H1 (cell line): ENCODE measurements at regions not wholly inside any gene's neighbourhood (a gene's known extent, or its start where the extent isn't known, plus 50 kb on each side); places are given as distances from the start of the nearest gene placed in this dataset.

Experiments
- ATF2 ChIP-seq: IDR thresholded peaks from 2 replicates; pipeline ENCODE4 v1.6.1; 2012; ENCODE audit warnings: low read length, inconsistent platforms
- KDM4A ChIP-seq: IDR thresholded peaks from one replicate; pipeline ENCODE4 v1.7.1; 2012; ENCODE audit warnings: low read depth, mild to moderate bottlenecking, moderate library complexity, low read length, inconsistent platforms; ENCODE audit not compliant: severe bottlenecking
- SP2 ChIP-seq: IDR thresholded peaks from 2 replicates; pipeline ENCODE4 v1.6.1; 2012; ENCODE audit warnings: mild to moderate bottlenecking, low read length, inconsistent platforms

DNA sequence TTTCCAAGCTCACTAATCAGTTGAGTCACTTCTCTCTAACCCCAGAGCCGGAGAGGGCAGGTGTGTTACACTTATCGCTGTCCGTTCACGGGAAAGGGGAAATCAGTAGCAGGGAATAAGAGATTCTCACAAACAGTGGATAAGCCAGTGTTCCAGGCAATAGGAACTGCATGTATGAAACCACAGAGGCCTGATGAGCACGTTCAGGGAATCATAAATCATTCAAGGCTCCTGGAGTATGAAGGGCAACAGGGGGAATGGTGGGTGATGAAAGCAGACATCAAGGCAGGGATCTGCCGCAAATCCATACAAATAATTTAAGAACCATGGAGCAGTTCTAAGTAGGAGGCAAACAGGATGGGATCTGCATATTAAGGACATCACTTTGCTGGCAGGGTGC, 59.1 kb upstream of the ADGRG2 start (continued):
- TF ChIP-seq ATF2 (no peak), KDM4A (no peak), SP2 (no peak)
